ENCODE measurements at regions not wholly inside any gene's neighbourhood (a gene's known extent, or its start where the extent isn't known, plus 50 kb on each side); places are given as distances from the start of the nearest gene placed in this dataset.

DNA sequence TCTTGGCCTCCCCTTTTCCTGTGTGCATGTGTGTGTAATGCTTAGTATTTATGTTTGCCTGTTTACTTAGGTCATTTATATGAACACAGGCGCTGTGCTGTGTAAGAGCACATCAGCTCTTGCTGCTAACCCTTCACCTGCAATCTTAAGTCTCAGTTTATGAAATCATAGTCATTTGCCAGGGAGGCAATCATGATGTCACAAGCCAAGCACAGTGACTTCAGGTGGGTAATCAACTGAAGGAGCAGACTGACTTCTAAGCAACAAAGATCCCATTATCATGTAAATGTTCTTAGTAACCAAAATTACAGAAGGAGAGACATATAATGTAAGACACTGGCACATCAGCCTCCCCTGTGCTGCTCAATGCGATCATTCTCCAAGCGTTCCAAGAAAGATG, 386.3 kb upstream of the MEIS1 start:
- TF ChIP-seq, protein P1, sequence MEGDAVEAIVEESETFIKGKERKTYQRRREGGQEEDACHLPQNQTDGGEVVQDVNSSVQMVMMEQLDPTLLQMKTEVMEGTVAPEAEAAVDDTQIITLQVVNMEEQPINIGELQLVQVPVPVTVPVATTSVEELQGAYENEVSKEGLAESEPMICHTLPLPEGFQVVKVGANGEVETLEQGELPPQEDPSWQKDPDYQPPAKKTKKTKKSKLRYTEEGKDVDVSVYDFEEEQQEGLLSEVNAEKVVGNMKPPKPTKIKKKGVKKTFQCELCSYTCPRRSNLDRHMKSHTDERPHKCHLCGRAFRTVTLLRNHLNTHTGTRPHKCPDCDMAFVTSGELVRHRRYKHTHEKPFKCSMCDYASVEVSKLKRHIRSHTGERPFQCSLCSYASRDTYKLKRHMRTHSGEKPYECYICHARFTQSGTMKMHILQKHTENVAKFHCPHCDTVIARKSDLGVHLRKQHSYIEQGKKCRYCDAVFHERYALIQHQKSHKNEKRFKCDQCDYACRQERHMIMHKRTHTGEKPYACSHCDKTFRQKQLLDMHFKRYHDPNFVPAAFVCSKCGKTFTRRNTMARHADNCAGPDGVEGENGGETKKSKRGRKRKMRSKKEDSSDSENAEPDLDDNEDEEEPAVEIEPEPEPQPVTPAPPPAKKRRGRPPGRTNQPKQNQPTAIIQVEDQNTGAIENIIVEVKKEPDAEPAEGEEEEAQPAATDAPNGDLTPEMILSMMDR (IDR thresholded peaks at IDR 0.05; ENCODE audit: control extremely low read depth, extremely low read depth, low read depth, missing control alignments) = no peak
- no peak for DNase-seq (ENCODE audit: extremely low spot score)
- CTCF ChIA-PET = interaction anchor here (1.4 kb wide), 1 partner anchor 47 kb away, joined by 3 read pairs; no protein-coding TSS in a partner anchor
- POLR2A ChIA-PET = no interaction called here

DNA sequence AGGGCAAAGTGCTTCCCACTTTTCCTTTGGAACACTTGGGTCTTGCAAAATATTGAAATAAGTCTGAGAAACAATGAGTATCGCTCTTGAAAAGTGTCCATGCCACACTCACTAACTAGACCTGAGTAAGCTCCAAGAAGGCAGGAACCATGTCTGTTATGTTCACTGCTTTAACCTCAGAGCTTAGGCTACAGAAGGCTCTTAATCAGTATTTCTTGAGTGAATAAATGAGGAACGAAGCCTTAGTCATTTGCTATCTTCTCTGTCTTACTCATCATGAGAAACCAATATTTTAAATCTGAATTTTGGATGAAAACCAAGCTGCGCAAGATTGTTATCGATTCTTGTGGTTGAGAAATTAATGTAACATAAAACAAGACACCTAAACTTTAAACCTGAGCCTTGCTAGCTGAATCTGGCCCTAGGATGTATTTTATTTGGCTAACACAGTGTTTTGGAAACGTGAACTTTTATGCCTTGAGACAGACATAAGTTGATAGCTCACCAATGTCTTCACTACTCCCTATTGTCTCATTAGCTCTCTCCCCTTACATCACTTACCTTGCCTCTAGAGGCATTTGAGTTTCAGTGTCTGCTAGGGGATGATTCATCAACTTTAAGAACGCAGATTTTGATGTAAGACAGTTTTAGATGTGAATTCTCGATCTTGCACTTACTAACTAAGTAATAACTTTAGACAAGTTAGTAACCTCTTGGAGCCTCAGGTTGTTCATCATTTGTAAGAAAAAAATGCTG, 392.8 kb upstream of the MEIS1 start:
- TF ChIP-seq, protein P1 (IDR thresholded peaks at IDR 0.05; ENCODE audit: control extremely low read depth, extremely low read depth, low read depth, missing control alignments) = no peak
- ChIA-PET POLR2A (no interaction called here), CTCF (interaction anchor here (0.9 kb wide), 1 partner anchor 44 kb away, joined by 3 read pairs; no protein-coding TSS in a partner anchor)
- no peak for DNase-seq (ENCODE audit: extremely low spot score)

DNA sequence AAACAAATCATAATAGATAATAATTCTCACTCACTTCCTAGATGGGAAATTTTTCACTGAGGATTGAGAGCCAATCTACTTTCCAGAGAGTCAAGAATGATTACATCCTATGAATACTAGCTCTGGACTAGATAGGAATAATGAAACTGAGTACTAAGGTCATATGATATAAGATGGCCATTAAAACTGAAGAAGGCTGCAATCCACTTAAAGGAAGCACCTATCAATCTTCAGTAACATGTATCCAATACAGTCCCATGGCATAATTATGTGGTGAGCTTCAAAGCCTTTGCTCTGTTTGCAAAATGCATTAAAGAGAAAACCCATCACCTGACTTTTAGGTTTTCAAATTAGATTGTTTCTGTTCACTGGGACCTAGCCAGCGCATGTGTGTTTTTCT, 398.0 kb upstream of the MEIS1 start:
- TF ChIP-seq, protein P1 (IDR thresholded peaks at IDR 0.05; ENCODE audit: control extremely low read depth, extremely low read depth, low read depth, missing control alignments) = no peak
- ChIA-PET POLR2A (no interaction called here), CTCF (interaction anchor here (1.5 kb wide), 1 partner anchor 25 kb away, joined by 5 read pairs; no protein-coding TSS in a partner anchor)
- DNase-seq (ENCODE audit: extremely low spot score) = no peak

DNA sequence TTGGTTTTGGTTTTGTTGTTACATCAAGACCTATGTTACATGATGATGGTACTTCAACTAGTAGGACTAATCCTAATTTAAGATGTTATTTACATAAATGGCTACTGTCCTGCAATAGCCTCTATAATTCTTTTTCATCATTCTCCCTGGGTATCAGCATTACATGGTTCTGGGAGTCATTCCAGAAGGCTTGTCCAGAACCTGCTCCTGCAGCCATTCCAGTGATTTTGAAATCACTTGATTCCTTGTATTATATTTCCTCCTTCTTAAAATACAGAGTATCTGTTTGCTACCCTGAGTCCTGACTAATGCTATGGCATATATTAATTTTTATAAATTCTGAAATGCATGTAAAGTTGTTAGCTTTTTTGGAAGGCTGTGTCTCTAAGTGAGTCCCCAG, 400.5 kb upstream of the MEIS1 start:
- POLR2A ChIA-PET = no interaction called here
- no peak for DNase-seq (ENCODE audit: extremely low spot score)
- CTCF ChIA-PET = no interaction called here
- TF ChIP-seq, protein P1 (IDR thresholded peaks at IDR 0.05; ENCODE audit: control extremely low read depth, extremely low read depth, low read depth, missing control alignments) = no peak

DNA sequence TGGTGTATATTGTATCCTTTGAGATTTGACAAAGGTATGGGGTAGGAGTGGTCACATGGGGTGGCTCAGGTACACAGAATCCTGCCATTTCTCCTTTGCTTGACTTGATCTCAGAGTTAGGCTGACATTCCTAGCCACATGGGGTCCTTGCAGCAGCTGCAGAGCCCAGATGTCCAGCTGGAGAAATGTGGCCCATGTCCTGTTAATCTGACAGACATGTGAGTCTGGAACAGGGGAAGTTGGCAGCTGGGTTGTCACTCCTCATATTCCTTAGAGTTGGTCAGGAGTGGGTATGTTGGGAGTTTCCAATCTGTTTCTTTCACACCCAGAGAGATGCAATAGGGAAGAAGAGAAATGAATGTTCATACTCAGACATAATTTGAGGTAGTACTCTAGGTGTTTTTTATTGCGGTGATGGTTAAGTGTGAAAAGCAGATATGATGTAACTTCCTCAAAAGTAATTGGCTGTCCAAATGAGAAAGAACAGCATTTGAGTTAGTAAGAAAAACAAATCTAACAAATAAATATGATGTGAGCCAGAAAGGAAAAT, 402.6 kb upstream of the MEIS1 start:
- no peak for DNase-seq (ENCODE audit: extremely low spot score)
- ChIA-PET CTCF (no interaction called here), POLR2A (no interaction called here)
- TF ChIP-seq, protein P1 (IDR thresholded peaks at IDR 0.05; ENCODE audit: control extremely low read depth, extremely low read depth, low read depth, missing control alignments) = no peak

DNA sequence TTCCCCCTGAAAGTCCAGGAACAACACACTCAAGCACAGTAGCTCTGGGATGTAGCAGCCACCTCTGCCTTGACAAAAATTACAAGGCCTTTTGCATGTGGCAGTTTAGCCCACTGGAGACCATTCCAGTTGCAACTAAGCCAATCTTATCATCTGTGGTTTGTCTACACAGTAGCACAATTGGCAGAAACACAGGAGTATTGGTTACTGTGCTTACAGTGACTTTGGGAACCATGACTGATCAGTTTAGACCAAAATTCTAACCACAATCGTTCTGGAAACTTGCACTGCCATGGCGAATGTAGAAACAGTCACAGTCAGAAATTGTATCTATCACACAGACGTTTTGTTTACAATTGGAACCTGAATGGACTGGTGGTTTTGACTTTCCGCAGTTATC, 403.7 kb upstream of the MEIS1 start:
- POLR2A ChIA-PET = no interaction called here
- TF ChIP-seq, protein P1 (IDR thresholded peaks at IDR 0.05; ENCODE audit: control extremely low read depth, extremely low read depth, low read depth, missing control alignments) = no peak
- CTCF ChIA-PET = no interaction called here
- no peak for DNase-seq (ENCODE audit: extremely low spot score)

Measured in GM10248 (cell line).